RWPE2 (cell line): ENCODE measurements at regions not wholly inside any gene's neighbourhood (a gene's known extent, or its start where the extent isn't known, plus 50 kb on each side); places are given as distances from the start of the nearest gene placed in this dataset.

Experiments
- ATAC-seq: fragments of 200-7000 bp; cut with Tn5 transposase; 3 replicates; pipeline ENCODE4 v1.9.1; 2021; ENCODE audit warnings: low read depth
- DNase-seq: peaks from one replicate; pipeline ENCODE4 v3.0.0-alpha.2; 2020; ENCODE audit warnings: low spot score
- H3K27ac ChIP-seq: fragments of 450-650 bp; 2 replicates; pipeline ENCODE4 v1.5.1; 2017; ENCODE audit warnings: mild to moderate bottlenecking; ENCODE audit not compliant: poor library complexity, severe bottlenecking
- H3K27me3 ChIP-seq: fragments of 250-450 bp; sonication (Bioruptor Pico); 2 replicates; pipeline ENCODE4 v1.5.1; 2021; ENCODE audit warnings: mild to moderate bottlenecking, moderate library complexity; ENCODE audit not compliant: insufficient read depth, poor library complexity, severe bottlenecking
- H3K36me3 ChIP-seq: fragments of 250-450 bp; sonication (Bioruptor Pico); 2 replicates; pipeline ENCODE4 v1.5.1; 2020; ENCODE audit warnings: low read depth, mild to moderate bottlenecking, moderate library complexity
- H3K4me1 ChIP-seq: fragments of 250-450 bp; sonication (Bioruptor Pico); 2 replicates; pipeline ENCODE4 v1.5.1; 2021; ENCODE audit warnings: mild to moderate bottlenecking, moderate library complexity; ENCODE audit not compliant: insufficient read depth, poor library complexity, severe bottlenecking
- H3K4me3 ChIP-seq: fragments of 250-450 bp; sonication (Bioruptor Pico); 2 replicates; pipeline ENCODE4 v1.5.1; 2021; ENCODE audit warnings: mild to moderate bottlenecking, moderate library complexity; ENCODE audit not compliant: severe bottlenecking
- H3K9me3 ChIP-seq: fragments of 250-450 bp; sonication (Bioruptor Pico); 2 replicates; pipeline ENCODE4 v1.5.1; 2021; ENCODE audit warnings: mild to moderate bottlenecking, moderate library complexity; ENCODE audit not compliant: severe bottlenecking
- TF ChIP-seq, protein P1 (sequence below): fragments of 450-650 bp; IDR thresholded peaks from one replicate; pipeline ENCODE4 v1.5.1; 2017; ENCODE audit warnings: mild to moderate bottlenecking, moderate library complexity; ENCODE audit not compliant: poor library complexity, severe bottlenecking

DNA sequence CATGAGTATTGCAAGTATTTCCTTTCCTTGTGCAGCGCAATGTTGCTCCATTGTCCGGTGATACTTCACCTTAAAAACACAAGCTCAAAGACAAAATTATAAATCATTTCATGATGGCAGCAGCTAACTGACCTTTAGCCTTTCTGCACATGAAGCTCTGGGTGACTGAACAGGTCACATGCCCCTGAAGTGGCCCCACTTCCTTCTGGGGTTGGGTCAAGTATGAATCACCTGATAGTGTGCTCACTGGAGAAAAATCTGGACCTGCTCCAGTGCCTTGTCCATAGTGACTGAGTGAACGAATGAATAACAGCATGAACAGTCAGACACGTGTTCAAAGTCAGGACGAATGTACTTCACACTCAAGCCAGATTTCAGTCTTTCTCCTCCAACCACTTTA, 658.9 kb downstream of the NPHP4 start:
- H3K9me3 ChIP-seq: no peaks in the 10 kb centered on the region
- no peak overlapping the region for H3K4me3 ChIP-seq
- H3K27ac ChIP-seq: no peak overlapping the region
- TF ChIP-seq, protein P1, sequence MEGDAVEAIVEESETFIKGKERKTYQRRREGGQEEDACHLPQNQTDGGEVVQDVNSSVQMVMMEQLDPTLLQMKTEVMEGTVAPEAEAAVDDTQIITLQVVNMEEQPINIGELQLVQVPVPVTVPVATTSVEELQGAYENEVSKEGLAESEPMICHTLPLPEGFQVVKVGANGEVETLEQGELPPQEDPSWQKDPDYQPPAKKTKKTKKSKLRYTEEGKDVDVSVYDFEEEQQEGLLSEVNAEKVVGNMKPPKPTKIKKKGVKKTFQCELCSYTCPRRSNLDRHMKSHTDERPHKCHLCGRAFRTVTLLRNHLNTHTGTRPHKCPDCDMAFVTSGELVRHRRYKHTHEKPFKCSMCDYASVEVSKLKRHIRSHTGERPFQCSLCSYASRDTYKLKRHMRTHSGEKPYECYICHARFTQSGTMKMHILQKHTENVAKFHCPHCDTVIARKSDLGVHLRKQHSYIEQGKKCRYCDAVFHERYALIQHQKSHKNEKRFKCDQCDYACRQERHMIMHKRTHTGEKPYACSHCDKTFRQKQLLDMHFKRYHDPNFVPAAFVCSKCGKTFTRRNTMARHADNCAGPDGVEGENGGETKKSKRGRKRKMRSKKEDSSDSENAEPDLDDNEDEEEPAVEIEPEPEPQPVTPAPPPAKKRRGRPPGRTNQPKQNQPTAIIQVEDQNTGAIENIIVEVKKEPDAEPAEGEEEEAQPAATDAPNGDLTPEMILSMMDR: no peak
- no peaks in the 10 kb centered on the region for H3K4me1 ChIP-seq
- DNase-seq: no peak
- no peak for ATAC-seq
- no peaks in the 10 kb centered on the region for H3K36me3 ChIP-seq
- no peaks in the 10 kb centered on the region for H3K27me3 ChIP-seq

DNA sequence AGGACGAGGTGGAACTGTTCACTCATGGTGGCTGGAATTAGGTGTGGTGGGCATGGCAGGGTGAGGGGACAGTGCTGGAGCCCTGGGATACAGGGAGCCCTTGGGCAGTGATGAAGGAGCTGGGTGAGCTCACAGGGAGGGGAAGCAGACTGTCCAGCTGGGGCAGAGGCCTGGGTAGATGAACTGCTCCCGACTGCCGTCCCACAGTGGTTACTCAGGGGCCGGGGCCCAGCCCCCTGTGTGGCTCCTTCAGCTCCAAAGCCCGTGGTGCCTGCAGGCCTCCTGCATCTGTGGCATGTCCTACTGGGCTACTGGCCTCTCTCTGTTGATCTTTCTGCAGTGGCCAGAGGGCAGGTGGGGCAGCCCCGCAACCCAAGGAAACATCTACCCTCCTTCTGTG, 661.1 kb downstream of the NPHP4 start:
- ATAC-seq: no peak
- Histone ChIP-seq H3K9me3 (no peaks in the 10 kb centered on the region), H3K36me3 (no peaks in the 10 kb centered on the region), H3K27me3 (no peaks in the 10 kb centered on the region), H3K27ac (no peak overlapping the region), H3K4me1 (no peaks in the 10 kb centered on the region), H3K4me3 (no peak overlapping the region)
- DNase-seq: no peak
- TF ChIP-seq, protein P1: no peak

DNA sequence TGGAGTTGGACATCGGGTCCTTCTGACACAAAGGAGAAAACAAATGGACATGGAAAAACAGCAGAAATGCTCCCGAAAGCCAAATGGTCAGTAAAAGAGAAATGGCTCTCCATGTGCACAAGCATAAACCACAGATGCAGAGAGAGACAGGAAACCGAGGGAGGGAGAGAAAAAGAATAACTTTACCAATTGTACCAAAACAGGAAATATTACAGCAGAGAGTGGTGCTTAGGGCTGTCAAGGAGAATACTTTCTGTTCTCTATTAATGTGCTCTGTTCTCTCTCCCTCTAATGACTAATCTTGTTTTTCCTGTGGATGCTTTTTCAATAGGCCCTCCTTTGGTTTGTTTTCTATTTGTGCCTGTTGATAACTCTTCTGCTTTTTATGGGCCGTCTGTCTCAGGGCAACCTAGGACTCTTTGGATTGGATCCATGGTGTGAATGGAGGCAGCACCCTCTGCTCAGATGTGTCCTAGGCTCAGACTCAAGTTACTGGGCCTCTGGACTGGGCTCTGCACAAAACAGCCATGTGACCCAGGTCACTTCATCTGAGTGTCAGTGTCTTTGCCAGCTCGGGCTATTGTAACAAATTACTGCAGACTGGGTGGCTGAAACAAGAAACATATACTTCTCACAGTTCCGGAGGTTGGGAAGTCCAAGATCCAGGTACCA, 663.0 kb downstream of the NPHP4 start:
- Histone ChIP-seq H3K9me3 (no peaks in the 10 kb centered on the region), H3K36me3 (no peaks in the 10 kb centered on the region), H3K27ac (no peak overlapping the region), H3K4me3 (no peak overlapping the region), H3K4me1 (no peaks in the 10 kb centered on the region), H3K27me3 (no peaks in the 10 kb centered on the region)
- ATAC-seq (no peak), DNase-seq (no peak)
- TF ChIP-seq, protein P1: no peak

DNA sequence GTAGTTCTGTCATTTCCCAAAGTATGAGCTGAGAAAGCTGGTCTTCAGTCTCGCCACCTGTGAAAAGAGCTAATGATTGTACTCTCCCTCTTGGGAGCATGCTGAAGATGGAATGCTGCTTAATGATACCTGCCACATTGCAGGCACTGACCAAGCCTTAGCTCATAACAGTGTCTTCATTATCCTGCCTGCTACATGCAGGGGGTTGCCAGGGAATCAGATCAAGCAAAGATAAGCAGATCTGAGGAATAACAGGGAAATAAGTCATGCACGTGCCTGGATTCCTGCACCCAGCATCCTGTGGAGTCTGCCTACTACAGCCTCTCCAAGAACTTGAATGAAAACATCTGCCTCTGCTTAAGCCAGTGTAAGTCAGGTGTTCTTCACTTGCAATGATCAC, 667.3 kb downstream of the NPHP4 start:
- H3K36me3 ChIP-seq: no peaks in the 10 kb centered on the region
- H3K27ac ChIP-seq: no peak overlapping the region
- TF ChIP-seq, protein P1: no peak
- ATAC-seq (no peak), DNase-seq (no peak)
- H3K9me3 ChIP-seq: no peaks in the 10 kb centered on the region
- no peak overlapping the region for H3K4me3 ChIP-seq
- H3K27me3 ChIP-seq: no peaks in the 10 kb centered on the region
- H3K4me1 ChIP-seq: no peaks in the 10 kb centered on the region

DNA sequence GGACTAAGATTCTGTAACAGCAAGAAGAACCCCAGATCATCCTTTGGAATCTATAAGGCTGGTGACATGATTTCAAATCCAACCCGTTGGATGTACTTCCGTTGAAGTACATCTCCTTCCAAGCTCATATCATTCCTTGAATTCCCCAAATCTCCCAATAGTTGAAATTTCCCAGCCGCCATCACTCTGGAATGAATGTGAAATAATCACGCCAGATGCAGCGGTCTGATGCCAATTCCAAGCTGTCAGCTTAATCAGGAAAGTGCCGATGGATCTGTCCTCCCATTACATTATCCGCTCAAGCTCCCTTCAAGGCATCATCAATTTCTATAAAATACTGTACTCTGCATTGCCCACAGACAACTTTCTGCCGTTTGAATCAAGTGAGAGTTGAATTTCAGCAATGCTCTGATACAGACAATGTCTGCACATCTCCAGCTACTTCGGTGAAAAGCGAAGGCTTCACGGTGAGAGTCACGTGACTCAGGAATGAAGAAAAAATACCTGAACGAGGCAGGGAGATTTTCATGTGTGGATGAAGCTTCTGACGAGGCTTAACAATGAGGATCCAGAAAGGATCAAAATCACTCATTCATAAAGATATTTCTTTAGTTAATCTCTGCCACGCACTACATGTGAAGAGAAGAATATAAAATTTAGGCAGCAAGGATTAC, 663.9 kb downstream of the AJAP1 start:
- TF ChIP-seq, protein P1: no peak
- no peak overlapping the region for H3K27ac ChIP-seq
- DNase-seq (no peak), ATAC-seq (no peak)
- H3K4me1 ChIP-seq: no peaks in the 10 kb centered on the region
- H3K36me3 ChIP-seq: no peaks in the 10 kb centered on the region
- no peaks in the 10 kb centered on the region for H3K27me3 ChIP-seq
- no peaks in the 10 kb centered on the region for H3K9me3 ChIP-seq
- no peak overlapping the region for H3K4me3 ChIP-seq
